Heart right ventricle (tissue), 16 donors: ENCODE measurements at regions not wholly inside any gene's neighbourhood (a gene's known extent, or its start where the extent isn't known, plus 50 kb on each side); places are given as distances from the start of the nearest gene placed in this dataset.
A peak's percentile ranks its signal among the peaks of the same experiment; 100 is the strongest.

ENCODE experiments used
- ATAC-seq, 8 donors: fragments of 200-7000 bp; cut with Tn5 transposase; one replicate each; pipeline ENCODE4 v1.9.1; 2020; ENCODE audit warnings: mild to moderate bottlenecking in 8 of 8, moderate library complexity in 8 of 8, moderate number of reproducible peaks in 1 of 8
- DNase-seq, 2 donors: peaks; one replicate each; pipeline ENCODE4 v3.0.0-alpha.2; 2020
- H3K27ac ChIP-seq, 10 donors: fragments of 200-600 bp; sonication (generic) in 2 of 10; one replicate each; pipeline versions ENCODE4 v1.5.0 to v1.8.0; 2020 to 2022; ENCODE audit warnings: mild to moderate bottlenecking in 3 of 10
- H3K27me3 ChIP-seq, 7 donors: fragments of 200-600 bp; one replicate each; pipeline ENCODE4 v1.8.0; 2021 to 2022; ENCODE audit warnings: mild to moderate bottlenecking in 2 of 7
- H3K36me3 ChIP-seq, 9 donors: fragments of 200-600 bp; sonication (generic) in 1 of 9; one replicate each; pipeline versions ENCODE4 v1.5.0 to v1.8.0; 2020 to 2022; ENCODE audit warnings: mild to moderate bottlenecking in 2 of 9
- H3K4me1 ChIP-seq, 9 donors: fragments of 200-600 bp; sonication (generic) in 1 of 9; one replicate each; pipeline versions ENCODE4 v1.5.0 to v1.8.0; 2020 to 2022; ENCODE audit warnings: mild to moderate bottlenecking in 4 of 9
- H3K4me3 ChIP-seq, 10 donors: fragments of 200-600 bp; sonication (generic) in 2 of 10; one replicate each; pipeline versions ENCODE4 v1.5.0 to v1.8.0; 2020 to 2022; ENCODE audit warnings: mild to moderate bottlenecking in 7 of 10, moderate library complexity in 2 of 10
- H3K9me3 ChIP-seq, 11 donors: fragments of 200-600 bp in 10 of 11; sonication (generic) in 2 of 11; one replicate each; pipeline versions ENCODE4 v1.5.0 to v1.8.0; 2013 to 2022; ENCODE audit warnings: mild to moderate bottlenecking in 2 of 11, control low read depth in 1 of 11, moderate library complexity in 1 of 11
- CTCF ChIP-seq, 9 donors: fragments of 200-600 bp; sonication (generic) in 2 of 9; IDR thresholded peaks; one replicate each; pipeline versions ENCODE4 v1.5.0 to v1.8.0; 2021 to 2022; ENCODE audit warnings: antibody characterized with exemption in 9 of 9, mild to moderate bottlenecking in 5 of 9, moderate library complexity in 1 of 9
- WGBS, 2 donors: extraction: QIAGEN DNeasy Blood & Tissue Kit; methylation state at CpG; one replicate each; pipeline ENCODE4 v1.1.7; 2013; ENCODE audit warnings: inconsistent platforms in 1 of 2; 5-methylcytosine and 5-hydroxymethylcytosine counted together
- intact Hi-C, 10 donors: fragments of 100-400 bp; cut with DNase I; formaldehyde crosslinking; loops; one replicate each; pipeline versions ENCODE4 v1.11.1 to v1.14.2; 2022
- donor health status: Arrhythmogenic right ventricular cardiomyopathy.
- donor health status: ischemic (EF 13 %, LVEDD 7.1; RV severe dilation, severe dysfunction).
- donor health status: healthy with polysubstance abuse.
- donor health status: DM: no; HTN: yes; CAD: no.
- donor health status: DM: no; HTN: no; CAD: no.
- donor health status: ischemic (EF 25% LVEDD 6.9; RV normal size, moderate dysfunction).
- donor health status: ischemic (EF 25% LVEDD 5.7; RV mildly dilated, moderate dysfunction).
- donor health status: healthy.
- donor health status: DM: yes; HTN: yes; CAD: no.
- donor health status: Ischemic cardiomyopathy.
- donor health status: ischemic (EF 35%, LVEDD 5.7; RV mildly dilated, moderate dysfunction).
- donor health status: nonischemic (EF 11% LVEDD 7.7; RV severe dilation, severe dysfunction).
- donor health status: DM: yes; HTN: yes; CAD: no.
- donor health status: PGD.
- donor health status: ischemic (EF 29% LVEDD 5.4; RV normal size, mild dysfunction).
- donor health status: nonischemic (EF 23%, LVEDD 6.1; RV moderate dilation, normal function).

DNA sequence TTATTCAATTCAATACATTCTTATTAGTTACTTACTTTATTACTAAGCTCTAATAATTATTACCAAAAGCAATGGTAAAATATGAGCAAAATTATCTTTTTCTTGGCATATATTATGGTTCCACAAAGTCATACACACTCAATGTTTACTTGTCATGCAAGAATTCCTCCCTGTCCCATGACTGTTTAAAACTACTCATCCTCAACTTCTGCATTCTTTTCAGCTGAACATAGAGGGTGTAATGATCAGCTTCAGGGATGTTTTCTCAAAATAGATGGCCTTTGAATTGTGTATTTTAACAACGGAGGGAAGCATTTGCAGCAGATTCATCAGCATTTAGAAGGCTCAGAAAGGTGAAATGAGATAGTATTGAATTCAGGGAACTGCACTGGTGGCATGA lies 499.0 kb downstream of the RWDD3 start:
- Histone ChIP-seq H3K27me3 (no peaks in the 10 kb centered on the region), H3K9me3 (peaks cover 0 to 22% (median 0%) of the 10 kb centered on the region in 11 donors), H3K36me3 (no peaks in the 10 kb centered on the region), H3K4me3 (no peak overlapping the region), H3K27ac (no peak overlapping the region), H3K4me1 (no peaks in the 10 kb centered on the region)
- no peak for DNase-seq
- no peak for TF ChIP-seq CTCF (IDR thresholded peaks at IDR 0.05)
- no peak for ATAC-seq
- WGBS, 2 donors: 69 to 97% methylated on average over 1 of the region's 1 CpG
- intact Hi-C loops: no loop called here

GRCh38 chr1:95733671-95734070 lies 499.7 kb downstream of the RWDD3 start:
- Histone ChIP-seq H3K27me3 (no peaks in the 10 kb centered on the region), H3K36me3 (no peaks in the 10 kb centered on the region), H3K4me1 (no peaks in the 10 kb centered on the region), H3K27ac (no peak overlapping the region), H3K9me3 (peaks cover 0 to 28% (median 4%) of the 10 kb centered on the region in 11 donors), H3K4me3 (no peak overlapping the region)
- TF ChIP-seq CTCF (IDR thresholded peaks at IDR 0.05): no peak
- intact Hi-C loops: no loop called here
- DNase-seq: no peak
- ATAC-seq: no peak
- WGBS, 2 donors: 82 to 91% methylated on average over 6 of the region's 6 CpGs

DNA sequence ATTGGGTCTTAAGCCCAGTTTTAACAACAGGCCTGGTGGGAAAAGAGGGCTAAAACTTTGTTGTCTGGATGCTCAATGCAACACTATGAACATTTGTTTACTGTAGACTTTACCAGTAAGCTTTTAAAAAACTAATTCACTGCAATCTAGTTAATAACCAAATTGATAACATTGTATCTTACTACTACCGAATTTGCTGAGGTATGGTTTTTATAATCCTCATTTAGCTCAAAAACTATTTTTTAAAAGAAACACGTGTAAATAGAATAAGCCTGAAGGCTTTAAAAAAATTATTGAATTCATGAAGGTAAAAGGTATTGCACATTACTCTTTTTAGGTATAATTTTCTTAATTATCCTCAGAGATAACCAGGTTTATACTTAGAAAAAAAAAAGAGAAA lies 500.6 kb downstream of the RWDD3 start:
- Histone ChIP-seq H3K36me3 (no peaks in the 10 kb centered on the region), H3K4me1 (no peaks in the 10 kb centered on the region), H3K27ac (no peak overlapping the region), H3K27me3 (no peaks in the 10 kb centered on the region), H3K4me3 (no peak overlapping the region), H3K9me3 (peaks cover 0 to 31% (median 6%) of the 10 kb centered on the region in 11 donors)
- no peak for ATAC-seq
- no peak for TF ChIP-seq CTCF (IDR thresholded peaks at IDR 0.05)
- DNase-seq: no peak
- 72 to 90% methylated on average over 2 of the region's 2 CpGs for WGBS, 2 donors
- intact Hi-C loops: no loop called here

- TF ChIP-seq CTCF (IDR thresholded peaks at IDR 0.05): no peak
- no peak overlapping the region for H3K27ac ChIP-seq
- H3K27me3 ChIP-seq: no peaks in the 10 kb centered on the region
- H3K4me1 ChIP-seq: no peaks in the 10 kb centered on the region
- H3K9me3 ChIP-seq: peaks cover 0 to 49% (median 6%) of the 10 kb centered on the region in 11 donors
- no peaks in the 10 kb centered on the region for H3K36me3 ChIP-seq
- intact Hi-C loops: no loop called here
- H3K4me3 ChIP-seq: no peak overlapping the region
- peak; percentile 12 to 29 for DNase-seq
- 31 to 44% methylated on average over 3 of the region's 3 CpGs for WGBS, 2 donors
- peak; percentile 51 to 95 (median 78) for ATAC-seq
These were observed 508.6 kb downstream of the RWDD3 start for GRCh38 chr1:95742591-95743089.
